IMR-90 (cell line): ENCODE measurements at regions not wholly inside any gene's neighbourhood (a gene's known extent, or its start where the extent isn't known, plus 50 kb on each side); places are given as distances from the start of the nearest gene placed in this dataset.

Experiments used
- ATAC-seq: fragments of 200-7000 bp; cut with Tn5 transposase; 2 replicates; pipeline ENCODE4 v1.9.1; 2020; ENCODE audit warnings: low read depth, mild to moderate bottlenecking, moderate library complexity
- BruUV-seq: library from RNA; stranded (reverse); fragments of 400-500 nt; replicated peaks from 2 replicates; lab custom pipeline; 2021; lab: Mats Ljungman, UMichigan
- CTCF ChIA-PET: fragments of 300-600 bp; formaldehyde crosslinking; extraction: SDS; loops from one replicate; lab custom pipeline; 2021; ENCODE audit warnings: antibody characterized with exemption; lab: Yijun Ruan, JAX
- POLR2A ChIA-PET: fragments of 300-600 bp; sonication (Branson Sonifier 250); formaldehyde crosslinking; loops from one replicate; lab custom pipeline; 2022; ENCODE audit warnings: antibody characterized with exemption; ENCODE audit not compliant: unreplicated experiment; lab: Charles Lee
- DNase-seq: peaks from one replicate; pipeline ENCODE4 v3.0.0; 2013
- H2AFZ ChIP-seq: replicated peaks from 2 replicates; pipeline ENCODE3; 2013; ENCODE audit warnings: low read length, mild to moderate bottlenecking; ENCODE audit not compliant: poor library complexity
- H2AK5ac ChIP-seq: 2 replicates; pipeline ENCODE4 v1.6.1; 2013; ENCODE audit warnings: low read depth, low read length, inconsistent platforms
- H2AK9ac ChIP-seq: replicated peaks from 2 replicates; pipeline ENCODE3; 2013; ENCODE audit warnings: mild to moderate bottlenecking, low read depth, low read length, moderate library complexity; ENCODE audit not compliant: poor library complexity
- H2BK120ac ChIP-seq: 2 replicates; pipeline ENCODE4 v1.6.1; 2013; ENCODE audit warnings: low read depth, low read length, inconsistent platforms
- H2BK15ac ChIP-seq: 3 replicates; pipeline ENCODE4 v1.6.1; 2013; ENCODE audit warnings: low read depth, low read length, inconsistent platforms
- H2BK20ac ChIP-seq: 2 replicates; pipeline ENCODE4 v1.6.1; 2013; ENCODE audit warnings: low read depth, mild to moderate bottlenecking, inconsistent platforms, low read length, moderate library complexity
- H2BK5ac ChIP-seq: 2 replicates; pipeline ENCODE4 v1.6.1; 2013; ENCODE audit warnings: mild to moderate bottlenecking, low read depth, low read length, inconsistent platforms; ENCODE audit not compliant: poor library complexity, severe bottlenecking
- H3K14ac ChIP-seq: replicated peaks from 2 replicates; pipeline ENCODE4 v1.6.1; 2013; ENCODE audit warnings: low read depth, low read length, inconsistent platforms
- H3K18ac ChIP-seq: 2 replicates; pipeline ENCODE4 v1.6.1; 2013; ENCODE audit warnings: low read depth, low read length, control low read depth
- H3K23ac ChIP-seq: 2 replicates; pipeline ENCODE4 v1.6.1; 2013; ENCODE audit warnings: low read depth, low read length, inconsistent platforms
- H3K27ac ChIP-seq: 2 replicates; pipeline ENCODE4 v1.5.1; 2013; ENCODE audit warnings: mild to moderate bottlenecking, control low read depth, low read length; ENCODE audit not compliant: insufficient read depth
- H3K27me3 ChIP-seq: 2 replicates; pipeline ENCODE4 v1.6.1; 2013; ENCODE audit warnings: low read length; ENCODE audit not compliant: control insufficient read depth, insufficient read depth
- H3K36me3 ChIP-seq: 2 replicates; pipeline ENCODE4 v1.6.1; 2013; ENCODE audit warnings: low read length, mixed read lengths; ENCODE audit not compliant: control insufficient read depth, insufficient read depth
- H3K4ac ChIP-seq: 2 replicates; pipeline ENCODE4 v1.6.1; 2013; ENCODE audit warnings: low read depth, low read length, inconsistent platforms
- H3K4me1 ChIP-seq: 2 replicates; pipeline ENCODE4 v1.6.1; 2013; ENCODE audit warnings: low read length, mixed read lengths; ENCODE audit not compliant: control insufficient read depth, insufficient read depth
- H3K4me2 ChIP-seq: 2 replicates; pipeline ENCODE4 v1.6.1; 2013; ENCODE audit warnings: low read depth, mild to moderate bottlenecking, control low read depth, low read length, moderate library complexity
- H3K4me3 ChIP-seq: 2 replicates; pipeline ENCODE4 v1.5.1; 2013; ENCODE audit warnings: low read depth, mild to moderate bottlenecking, control low read depth, low read length, moderate library complexity; ENCODE audit not compliant: insufficient read depth
- H3K56ac ChIP-seq: 2 replicates; pipeline ENCODE4 v1.6.1; 2013; ENCODE audit warnings: low read length, inconsistent platforms; ENCODE audit not compliant: insufficient read depth; ENCODE audit errors: extremely low read depth
- H3K79me1 ChIP-seq, 2 experiments: 2 replicates each; pipeline ENCODE4 v1.6.1; 2013; ENCODE audit warnings: low read length in 2 of 2, inconsistent platforms in 1 of 2, low read depth in 1 of 2
- H3K9ac ChIP-seq: 2 replicates; pipeline ENCODE4 v1.6.1; 2013; ENCODE audit warnings: low read depth, low read length, control low read depth
- H3K9me1 ChIP-seq: 2 replicates; pipeline ENCODE4 v1.6.1; 2013; ENCODE audit warnings: low read length, inconsistent platforms; ENCODE audit not compliant: insufficient read depth
- H3K9me3 ChIP-seq: 2 replicates; pipeline ENCODE4 v1.6.1; 2013; ENCODE audit warnings: low read length; ENCODE audit not compliant: control insufficient read depth, insufficient read depth
- H4K20me1 ChIP-seq: 2 replicates; pipeline ENCODE4 v1.6.1; 2013; ENCODE audit warnings: low read length, inconsistent platforms; ENCODE audit not compliant: insufficient read depth
- H4K5ac ChIP-seq: 2 replicates; pipeline ENCODE4 v1.6.1; 2013; ENCODE audit warnings: mild to moderate bottlenecking, low read depth, low read length, control low read depth
- H4K8ac ChIP-seq, 2 experiments: 2 replicates each; pipeline ENCODE4 v1.6.1; 2013; ENCODE audit warnings: low read depth in 2 of 2, low read length in 2 of 2, control low read depth in 1 of 2, inconsistent platforms in 1 of 2
- H4K91ac ChIP-seq: 2 replicates; pipeline ENCODE4 v1.6.1; 2013; ENCODE audit warnings: low read depth, low read length, inconsistent platforms; ENCODE audit not compliant: insufficient read depth
- MXI1 ChIP-seq: IDR thresholded peaks from 2 replicates; pipeline ENCODE4 v1.6.1; 2012; ENCODE audit warnings: low read depth, mild to moderate bottlenecking, low read length, moderate library complexity, borderline replicate concordance
- NFE2L2 ChIP-seq: fragments of 150-350 bp; IDR thresholded peaks from 2 replicates; pipeline ENCODE4 v1.6.1; 2016; ENCODE audit warnings: low read depth, mild to moderate bottlenecking, low read length
- USF2 ChIP-seq: fragments of 150-350 bp; IDR thresholded peaks from 2 replicates; pipeline ENCODE4 v1.6.1; 2017; ENCODE audit warnings: mild to moderate bottlenecking, antibody characterized with exemption, low read length, low read depth
- WGBS, 2 experiments: methylation state at CpG; one replicate each; pipeline versions ENCODE4 v1.1.5 to v1.1.7; 2013; ENCODE audit warnings: missing lambda C conversion rate in 2 of 2; ENCODE audit not compliant: insufficient read length in 1 of 2; ENCODE audit errors: extremely low coverage in 2 of 2; 5-methylcytosine and 5-hydroxymethylcytosine counted together
- dilution Hi-C: fragments of 300-500 bp; cut with HindIII; formaldehyde crosslinking; loops from one replicate; pipeline ENCODE4 v1.14.3; 2018; ENCODE audit warnings: low sequenced_read_pairs; ENCODE audit not compliant: unreplicated experiment
- in situ Hi-C: fragments of 300-500 bp; cut with MboI; formaldehyde crosslinking; loops from 3 replicates; pipeline ENCODE4 v1.14.3; 2019; ENCODE audit warnings: low sequenced_read_pairs, inconsistent platforms, mixed read lengths
- intact Hi-C: fragments of 100-400 bp; cut with micrococcal nuclease; formaldehyde crosslinking; loops from 2 replicates; pipeline ENCODE4 v1.10.0; 2022

GRCh38 chr18:29041976-29042375 is 865.0 kb upstream of the CDH2 start:
- Histone ChIP-seq H3K9me3 (no peaks in the 10 kb centered on the region; the same call in 1 of the 2 replicates), H3K4me2 (no peak overlapping the region), H3K4me3 (no peak overlapping the region), H2AK9ac (no peak overlapping the region), H3K36me3 (no peaks in the 10 kb centered on the region), H3K27me3 (no peaks in the 10 kb centered on the region), H3K27ac (no peak overlapping the region), H3K79me1 (no peaks in the 10 kb centered on the region), H3K9me1 (no peaks in the 10 kb centered on the region), H2BK15ac (no peak overlapping the region), H4K5ac (no peak overlapping the region), H3K23ac (no peak overlapping the region), H3K14ac (no peak overlapping the region), H4K8ac (no peak overlapping the region), H2BK120ac (no peak overlapping the region), H3K9ac (no peak overlapping the region), H2AK5ac (no peak overlapping the region), H4K20me1 (no peaks in the 10 kb centered on the region), H2BK20ac (no peak overlapping the region), H2AFZ (no peak overlapping the region), H2BK5ac (no peak overlapping the region), H3K4ac (no peak overlapping the region), H4K91ac (no peak overlapping the region), H3K56ac (no peak overlapping the region), H3K18ac (no peak overlapping the region), H3K4me1 (no peaks in the 10 kb centered on the region)
- no peak for ATAC-seq
- CTCF ChIA-PET = no interaction called here
- dilution Hi-C loops = no loop called here
- intact Hi-C loops = loop anchor here (2.0 kb wide), 1 partner anchor 69 kb away; no protein-coding TSS in a partner anchor
- no CpG with 5 or more reads among the region's 1 CpG for WGBS, 2 experiments
- no peak for DNase-seq
- BruUV-seq = no TSS peak
- POLR2A ChIA-PET = no interaction called here
- TF ChIP-seq NFE2L2 = no peak
- no peak for TF ChIP-seq MXI1
- TF ChIP-seq USF2 = no peak
- in situ Hi-C loops = no loop called here
